ENCODE measurements at regions not wholly inside any gene's neighbourhood (a gene's known extent, or its start where the extent isn't known, plus 50 kb on each side); places are given as distances from the start of the nearest gene placed in this dataset.
"Not testable (repeated sequence)": the region's sequence is repeated elsewhere in the genome, so short reads cannot be mapped to it uniquely, and the experiment has no call there.

- no peak for TF ChIP-seq CTCF (IDR thresholded peaks at IDR 0.05; ENCODE audit: insufficient read depth, low read depth, low read length, missing control alignments)
- DNase-seq (ENCODE audit: low read depth), result no peak
- no peak overlapping the region for H3K4me3 ChIP-seq (ENCODE audit: low read length)
Observed at GRCh38 chr1:177645491-177646190, 324.2 kb downstream of the SEC16B start.

- no peak for DNase-seq (ENCODE audit: low read depth)
- no peak for TF ChIP-seq CTCF (IDR thresholded peaks at IDR 0.05; ENCODE audit: insufficient read depth, low read depth, low read length, missing control alignments)
- no peak overlapping the region for H3K4me3 ChIP-seq (ENCODE audit: low read length)
Observed at GRCh38 chr1:177640687-177641086, 329.2 kb downstream of the SEC16B start.

GRCh38 chr1:177634151-177634550, 335.7 kb downstream of the SEC16B start:
- DNase-seq (ENCODE audit: low read depth); H3K4me3 ChIP-seq (ENCODE audit: low read length): not testable (repeated sequence)

GRCh38 chr1:177632923-177633615, 336.8 kb downstream of the SEC16B start:
- no peak overlapping the region for H3K4me3 ChIP-seq (ENCODE audit: low read length)
- no peak for DNase-seq (ENCODE audit: low read depth)
- TF ChIP-seq CTCF (IDR thresholded peaks at IDR 0.05; ENCODE audit: insufficient read depth, low read depth, low read length, missing control alignments), result no peak

- TF ChIP-seq CTCF (IDR thresholded peaks at IDR 0.05; ENCODE audit: insufficient read depth, low read depth, low read length, missing control alignments), result no peak
- DNase-seq (ENCODE audit: low read depth), result no peak
- H3K4me3 ChIP-seq (ENCODE audit: low read length), result no peak overlapping the region
Observed at GRCh38 chr1:177631770-177632169, 338.1 kb downstream of the SEC16B start.

- peak; percentile 64 for DNase-seq (ENCODE audit: low read depth)
- TF ChIP-seq CTCF (IDR thresholded peaks at IDR 0.05; ENCODE audit: insufficient read depth, low read depth, low read length, missing control alignments), result no peak
- H3K4me3 ChIP-seq (ENCODE audit: low read length), result no peak overlapping the region
Observed at GRCh38 chr1:177629526-177629925, 340.3 kb downstream of the SEC16B start.

GRCh38 chr1:177627148-177627910, 342.5 kb downstream of the SEC16B start:
- no peak for TF ChIP-seq CTCF (IDR thresholded peaks at IDR 0.05; ENCODE audit: insufficient read depth, low read depth, low read length, missing control alignments)

More at GRCh38 chr1:177627148-177627910, 342.5 kb downstream of the SEC16B start:
- no peak for DNase-seq (ENCODE audit: low read depth)
- H3K4me3 ChIP-seq (ENCODE audit: low read length), result no peak overlapping the region

All from epithelial cell of esophagus (primary cell).